SK-N-SH (cell line): ENCODE measurements at regions not wholly inside any gene's neighbourhood (a gene's known extent, or its start where the extent isn't known, plus 50 kb on each side); places are given as distances from the start of the nearest gene placed in this dataset.

Source experiments
- CHD2 ChIP-seq: fragments of 150-350 bp; IDR thresholded peaks from 2 replicates; pipeline ENCODE4 v1.6.1; 2018; ENCODE audit warnings: low read length; ENCODE audit not compliant: partially characterized antibody
- CTCF ChIP-seq: fragments of 200-600 bp; sonication (generic); IDR thresholded peaks from 2 replicates; pipeline ENCODE4 v1.6.1; 2017; ENCODE audit warnings: antibody characterized with exemption, mild to moderate bottlenecking, moderate library complexity
- EZH2phosphoT487 ChIP-seq: fragments of 200-600 bp; sonication (generic); IDR thresholded peaks from 2 replicates; pipeline ENCODE4 v1.6.1; 2017; ENCODE audit warnings: low read depth, mixed run types, mild to moderate bottlenecking, antibody characterized with exemption, moderate library complexity, borderline replicate concordance

GRCh38 chr1:193489191-193489590 lies 302.8 kb upstream of the B3GALT2 start:
- no peak for TF ChIP-seq CHD2
- TF ChIP-seq CTCF, result no peak
- TF ChIP-seq EZH2phosphoT487, result no peak
